Transverse colon (tissue), 4 donors: ENCODE measurements at regions not wholly inside any gene's neighbourhood (a gene's known extent, or its start where the extent isn't known, plus 50 kb on each side); places are given as distances from the start of the nearest gene placed in this dataset.

Source experiments
- DNase-seq: peaks from one replicate; pipeline ENCODE4 v3.0.0-alpha.2; 2019
- H3K27ac ChIP-seq, 4 donors: fragments of 200-600 bp; sonication (generic); 2 replicates each; pipeline ENCODE4 v1.5.1; 2016 to 2018; ENCODE audit warnings: inconsistent platforms in 4 of 4
- H3K27me3 ChIP-seq: fragments of 200-600 bp; sonication (generic); 2 replicates; pipeline ENCODE4 v1.5.1; 2017; ENCODE audit warnings: inconsistent platforms
- H3K36me3 ChIP-seq, 4 donors: fragments of 200-600 bp; sonication (generic); 2 replicates each; pipeline ENCODE4 v1.5.1; 2017 to 2019; ENCODE audit warnings: inconsistent platforms in 4 of 4
- H3K4me1 ChIP-seq, 4 donors: fragments of 200-600 bp; sonication (generic); 2 replicates each; pipeline ENCODE4 v1.5.1; 2017 to 2020; ENCODE audit warnings: inconsistent platforms in 4 of 4
- H3K4me3 ChIP-seq, 4 donors: fragments of 200-600 bp; sonication (generic); 1 replicate in 1 of 4; 2 replicates in 3 of 4; pipeline versions ENCODE4 v1.5.1 to v1.6.1; 2017 to 2019; ENCODE audit warnings: inconsistent platforms in 4 of 4
- H3K9me3 ChIP-seq, 2 donors: fragments of 200-600 bp; sonication (generic); 2 replicates each; pipeline ENCODE4 v1.5.1; 2017 to 2019; ENCODE audit warnings: inconsistent platforms in 2 of 2
- EP300 ChIP-seq: sonication (generic); formaldehyde crosslinking; IDR thresholded peaks from one replicate; pipeline ENCODE4 v1.6.1; 2017; ENCODE audit warnings: antibody characterized with exemption, low read depth
- POLR2A ChIP-seq: fragments of 450-650 bp; IDR thresholded peaks from one replicate; pipeline ENCODE4 v1.6.1; 2016; ENCODE audit warnings: antibody characterized with exemption, mild to moderate bottlenecking, moderate library complexity
- POLR2AphosphoS5 ChIP-seq, 3 donors: sonication (generic); formaldehyde crosslinking; IDR thresholded peaks; one replicate each; pipeline ENCODE4 v1.6.1; 2016; ENCODE audit warnings: antibody characterized with exemption in 3 of 3
- WGBS, 2 donors: methylation state at CpG; one replicate each; pipeline ENCODE4 v1.1.5; 2018; ENCODE audit warnings: low coverage in 1 of 2; 5-methylcytosine and 5-hydroxymethylcytosine counted together
- in situ Hi-C, 4 donors: fragments of 200-750 bp; cut with MboI; loops; one replicate each; pipeline versions ENCODE4 v1.15.0 to v1.15.1; 2017; ENCODE audit warnings: low sequenced_read_pairs in 3 of 4, low pct_ligation_motif_present in 1 of 4, low pct_unique_long_range_greater_than_20kb in 1 of 4
- intact Hi-C: fragments of 100-400 bp; cut with DNase I; formaldehyde crosslinking; loops from one replicate; pipeline ENCODE4 v1.15.1; 2023; ENCODE audit warnings: low total_unique reads
- TF ChIP-seq, protein P1 (sequence below), 5 experiments: fragments of 200-600 bp in 3 of 5; fragments of 450-650 bp in 2 of 5; sonication (generic) in 3 of 5; IDR thresholded peaks; 1 replicate in 2 of 5; 2 replicates in 3 of 5; pipeline ENCODE4 v1.5.1; 2016 to 2017; ENCODE audit warnings: antibody characterized with exemption in 5 of 5, inconsistent platforms in 3 of 5, mild to moderate bottlenecking in 2 of 5, moderate library complexity in 1 of 5

DNA sequence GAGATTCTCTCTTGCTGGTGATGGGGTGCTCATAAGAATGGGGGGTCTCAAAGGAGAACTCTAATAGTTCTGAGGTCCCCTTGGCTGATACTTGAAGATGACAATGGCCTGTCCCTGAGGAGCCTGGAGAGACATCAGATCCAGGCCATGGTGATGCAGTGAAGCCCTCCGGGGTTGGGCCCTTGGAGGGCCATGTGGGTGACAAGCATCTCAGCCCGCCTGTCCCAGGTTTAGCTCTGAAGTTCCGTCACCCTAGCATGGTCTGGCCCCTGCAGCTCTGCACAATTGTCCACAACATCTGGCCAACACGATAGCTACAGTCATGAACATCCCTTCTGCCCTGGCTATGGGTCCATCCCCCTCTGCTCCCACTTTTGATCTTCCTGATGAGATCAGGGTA is 202.8 kb upstream of the HS6ST1 start:
- in situ Hi-C loops = no loop called here
- no peaks in the 10 kb centered on the region for H3K27me3 ChIP-seq
- H3K27ac ChIP-seq = no peak overlapping the region
- DNase-seq = no peak
- H3K36me3 ChIP-seq = no peaks in the 10 kb centered on the region
- H3K4me1 ChIP-seq = no peaks in the 10 kb centered on the region
- no peaks in the 10 kb centered on the region for H3K9me3 ChIP-seq
- TF ChIP-seq EP300 = no peak
- TF ChIP-seq POLR2AphosphoS5 (IDR thresholded peaks at IDR 0.05) = no peak
- TF ChIP-seq POLR2A = no peak
- TF ChIP-seq, protein P1, sequence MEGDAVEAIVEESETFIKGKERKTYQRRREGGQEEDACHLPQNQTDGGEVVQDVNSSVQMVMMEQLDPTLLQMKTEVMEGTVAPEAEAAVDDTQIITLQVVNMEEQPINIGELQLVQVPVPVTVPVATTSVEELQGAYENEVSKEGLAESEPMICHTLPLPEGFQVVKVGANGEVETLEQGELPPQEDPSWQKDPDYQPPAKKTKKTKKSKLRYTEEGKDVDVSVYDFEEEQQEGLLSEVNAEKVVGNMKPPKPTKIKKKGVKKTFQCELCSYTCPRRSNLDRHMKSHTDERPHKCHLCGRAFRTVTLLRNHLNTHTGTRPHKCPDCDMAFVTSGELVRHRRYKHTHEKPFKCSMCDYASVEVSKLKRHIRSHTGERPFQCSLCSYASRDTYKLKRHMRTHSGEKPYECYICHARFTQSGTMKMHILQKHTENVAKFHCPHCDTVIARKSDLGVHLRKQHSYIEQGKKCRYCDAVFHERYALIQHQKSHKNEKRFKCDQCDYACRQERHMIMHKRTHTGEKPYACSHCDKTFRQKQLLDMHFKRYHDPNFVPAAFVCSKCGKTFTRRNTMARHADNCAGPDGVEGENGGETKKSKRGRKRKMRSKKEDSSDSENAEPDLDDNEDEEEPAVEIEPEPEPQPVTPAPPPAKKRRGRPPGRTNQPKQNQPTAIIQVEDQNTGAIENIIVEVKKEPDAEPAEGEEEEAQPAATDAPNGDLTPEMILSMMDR (IDR thresholded peaks at IDR 0.05) = no peak
- no peak overlapping the region for H3K4me3 ChIP-seq
- intact Hi-C loops = no loop called here
- 89% methylated on average over 2 of the region's 4 CpGs; no CpG with 5 or more reads in 1 of the 2 donors for WGBS, 2 donors

DNA sequence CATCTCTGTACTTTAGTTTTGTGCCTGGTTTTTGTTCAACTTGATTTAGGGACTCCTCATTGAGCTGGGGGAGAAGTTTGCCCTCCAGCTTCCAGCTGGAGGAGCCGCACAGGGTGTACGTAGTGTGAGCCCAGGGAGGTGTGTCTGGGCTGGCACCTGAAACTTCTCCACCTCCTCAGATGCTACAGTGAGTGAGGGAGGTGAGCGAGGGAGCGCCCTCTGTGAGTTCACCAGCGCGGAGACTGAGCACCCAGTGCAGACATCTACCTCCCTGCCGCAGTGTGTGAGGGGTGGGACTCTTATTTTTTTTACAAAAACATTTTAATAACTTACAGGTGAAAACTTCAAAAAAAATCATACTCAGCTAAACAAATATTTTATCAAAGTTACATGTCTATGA is 204.2 kb upstream of the HS6ST1 start:
- no peaks in the 10 kb centered on the region for H3K36me3 ChIP-seq
- intact Hi-C loops = no loop called here
- no peak for DNase-seq
- H3K27me3 ChIP-seq = no peaks in the 10 kb centered on the region
- no peaks in the 10 kb centered on the region for H3K4me1 ChIP-seq
- no peak overlapping the region for H3K4me3 ChIP-seq
- H3K27ac ChIP-seq = no peak overlapping the region
- TF ChIP-seq, protein P1 (IDR thresholded peaks at IDR 0.05) = no peak
- TF ChIP-seq EP300 = no peak
- no peak for TF ChIP-seq POLR2AphosphoS5 (IDR thresholded peaks at IDR 0.05)
- TF ChIP-seq POLR2A = no peak
- in situ Hi-C loops = no loop called here
- no peaks in the 10 kb centered on the region for H3K9me3 ChIP-seq
- 87 to 89% methylated on average over 7 of the region's 7 CpGs for WGBS, 2 donors

DNA sequence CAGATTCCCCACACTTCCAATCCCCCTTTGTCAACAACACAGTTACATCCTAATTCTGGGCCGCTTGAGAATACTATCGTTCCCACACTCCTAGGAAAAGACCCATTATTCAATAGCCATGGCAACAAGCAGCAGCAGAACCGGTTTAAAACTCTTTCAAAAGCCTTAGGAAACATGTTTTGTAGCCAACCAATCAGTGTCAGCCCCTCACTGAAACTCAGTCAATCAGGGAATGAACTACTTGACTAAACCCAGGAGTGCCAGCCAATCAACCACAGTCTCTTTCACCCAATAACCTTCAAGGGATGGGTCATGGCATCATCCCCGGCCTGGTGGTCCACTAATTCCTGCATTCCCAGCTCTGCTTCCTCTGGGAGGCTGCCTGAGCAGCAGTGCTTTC is 204.8 kb upstream of the HS6ST1 start:
- no peaks in the 10 kb centered on the region for H3K36me3 ChIP-seq
- H3K27me3 ChIP-seq = no peaks in the 10 kb centered on the region
- 75% methylated on average over 4 of the region's 4 CpGs; no CpG with 5 or more reads in 1 of the 2 donors for WGBS, 2 donors
- no peaks in the 10 kb centered on the region for H3K4me1 ChIP-seq
- H3K27ac ChIP-seq = no peak overlapping the region
- TF ChIP-seq, protein P1 (IDR thresholded peaks at IDR 0.05) = no peak
- TF ChIP-seq POLR2A (no peak), POLR2AphosphoS5 (IDR thresholded peaks at IDR 0.05) (no peak), EP300 (no peak)
- no peak for DNase-seq
- in situ Hi-C loops (no loop called here), intact Hi-C loops (no loop called here)
- H3K4me3 ChIP-seq = no peak overlapping the region
- no peaks in the 10 kb centered on the region for H3K9me3 ChIP-seq

DNA sequence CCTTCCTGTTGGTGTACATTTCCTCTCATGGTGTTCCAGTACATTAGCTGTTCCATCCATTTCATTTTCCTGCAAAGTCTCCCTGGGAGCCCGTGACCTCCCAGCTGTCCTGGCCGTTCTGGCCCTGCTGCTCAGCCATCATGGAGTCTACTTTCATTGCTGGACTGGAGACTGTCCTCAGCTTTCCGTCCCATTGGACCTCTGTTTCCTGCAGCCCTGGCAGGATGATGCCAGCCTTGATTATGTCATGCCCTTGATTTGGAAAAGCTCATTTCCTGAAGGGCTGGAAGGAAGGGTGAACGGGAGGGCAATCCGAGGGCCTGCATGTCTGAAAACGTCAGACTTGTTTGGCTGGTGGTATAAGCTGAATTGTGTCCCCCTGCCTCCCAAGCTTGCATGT is 205.5 kb upstream of the HS6ST1 start:
- Histone ChIP-seq H3K27me3 (no peaks in the 10 kb centered on the region), H3K36me3 (no peaks in the 10 kb centered on the region), H3K4me3 (no peak overlapping the region), H3K9me3 (no peaks in the 10 kb centered on the region), H3K4me1 (no peaks in the 10 kb centered on the region), H3K27ac (no peak overlapping the region)
- TF ChIP-seq EP300 (no peak), POLR2A (no peak), POLR2AphosphoS5 (IDR thresholded peaks at IDR 0.05) (no peak)
- TF ChIP-seq, protein P1 (IDR thresholded peaks at IDR 0.05) = no peak
- WGBS, 2 donors = 66 to 71% methylated on average over 2 to 6 of the region's 6 CpGs
- in situ Hi-C loops = no loop called here
- intact Hi-C loops = no loop called here
- DNase-seq = no peak
